ENCODE measurements at regions not wholly inside any gene's neighbourhood (a gene's known extent, or its start where the extent isn't known, plus 50 kb on each side); places are given as distances from the start of the nearest gene placed in this dataset.

DNA sequence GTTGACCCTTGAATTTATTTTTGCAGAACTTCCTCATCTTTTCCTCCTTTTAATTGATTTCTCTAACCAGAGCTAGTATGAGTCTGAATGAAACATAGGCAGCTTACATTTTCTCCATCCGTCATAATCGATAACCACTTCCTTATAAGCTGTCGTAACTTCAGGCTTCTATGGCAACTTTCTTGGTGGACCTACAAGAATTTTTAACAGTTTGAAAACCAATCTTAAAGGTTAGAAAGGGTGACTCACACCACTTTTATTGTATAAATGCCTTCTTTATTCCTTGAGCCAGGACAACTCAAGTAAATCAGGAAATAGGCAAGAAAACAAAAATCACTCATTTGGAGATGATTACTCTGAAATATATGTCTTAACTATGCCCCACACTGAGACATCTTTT, 105.7 kb upstream of the KL start:
- TF ChIP-seq POLR2A (IDR thresholded peaks at IDR 0.05), result no peak
- TF ChIP-seq, protein P1, sequence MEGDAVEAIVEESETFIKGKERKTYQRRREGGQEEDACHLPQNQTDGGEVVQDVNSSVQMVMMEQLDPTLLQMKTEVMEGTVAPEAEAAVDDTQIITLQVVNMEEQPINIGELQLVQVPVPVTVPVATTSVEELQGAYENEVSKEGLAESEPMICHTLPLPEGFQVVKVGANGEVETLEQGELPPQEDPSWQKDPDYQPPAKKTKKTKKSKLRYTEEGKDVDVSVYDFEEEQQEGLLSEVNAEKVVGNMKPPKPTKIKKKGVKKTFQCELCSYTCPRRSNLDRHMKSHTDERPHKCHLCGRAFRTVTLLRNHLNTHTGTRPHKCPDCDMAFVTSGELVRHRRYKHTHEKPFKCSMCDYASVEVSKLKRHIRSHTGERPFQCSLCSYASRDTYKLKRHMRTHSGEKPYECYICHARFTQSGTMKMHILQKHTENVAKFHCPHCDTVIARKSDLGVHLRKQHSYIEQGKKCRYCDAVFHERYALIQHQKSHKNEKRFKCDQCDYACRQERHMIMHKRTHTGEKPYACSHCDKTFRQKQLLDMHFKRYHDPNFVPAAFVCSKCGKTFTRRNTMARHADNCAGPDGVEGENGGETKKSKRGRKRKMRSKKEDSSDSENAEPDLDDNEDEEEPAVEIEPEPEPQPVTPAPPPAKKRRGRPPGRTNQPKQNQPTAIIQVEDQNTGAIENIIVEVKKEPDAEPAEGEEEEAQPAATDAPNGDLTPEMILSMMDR (IDR thresholded peaks at IDR 0.05), result no peak

Data from heart left ventricle (tissue), 13 donors.